HG03280 (cell line): ENCODE measurements at regions not wholly inside any gene's neighbourhood (a gene's known extent, or its start where the extent isn't known, plus 50 kb on each side); places are given as distances from the start of the nearest gene placed in this dataset.

ENCODE experiments used
- ATAC-seq: cut with Tn5 transposase; IDR thresholded peaks from one replicate; pipeline ENCODE4 v1.9.1; 2021; ENCODE audit warnings: mild to moderate bottlenecking, moderate library complexity; ENCODE audit not compliant: unreplicated experiment

DNA sequence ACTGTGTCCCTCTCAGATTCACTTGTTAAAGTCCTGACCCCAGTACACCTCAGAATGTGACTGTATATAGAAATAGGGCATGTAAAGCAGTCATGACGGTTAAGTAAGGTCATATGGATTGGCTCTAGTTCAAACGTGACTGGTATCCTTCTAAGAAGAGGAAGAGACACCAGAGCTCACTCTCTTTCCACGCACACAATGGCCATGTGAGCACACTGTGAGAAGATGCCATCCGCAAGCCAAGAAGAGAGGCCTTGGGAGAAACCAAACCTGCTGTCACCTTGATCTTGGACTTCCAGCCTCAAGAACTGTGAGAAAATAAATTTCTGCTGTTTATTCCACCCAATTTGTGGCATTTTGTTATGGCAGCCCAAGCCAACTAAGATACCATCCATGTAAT, 56.8 kb upstream of the IRF2BP2 start:
- no peak for ATAC-seq

DNA sequence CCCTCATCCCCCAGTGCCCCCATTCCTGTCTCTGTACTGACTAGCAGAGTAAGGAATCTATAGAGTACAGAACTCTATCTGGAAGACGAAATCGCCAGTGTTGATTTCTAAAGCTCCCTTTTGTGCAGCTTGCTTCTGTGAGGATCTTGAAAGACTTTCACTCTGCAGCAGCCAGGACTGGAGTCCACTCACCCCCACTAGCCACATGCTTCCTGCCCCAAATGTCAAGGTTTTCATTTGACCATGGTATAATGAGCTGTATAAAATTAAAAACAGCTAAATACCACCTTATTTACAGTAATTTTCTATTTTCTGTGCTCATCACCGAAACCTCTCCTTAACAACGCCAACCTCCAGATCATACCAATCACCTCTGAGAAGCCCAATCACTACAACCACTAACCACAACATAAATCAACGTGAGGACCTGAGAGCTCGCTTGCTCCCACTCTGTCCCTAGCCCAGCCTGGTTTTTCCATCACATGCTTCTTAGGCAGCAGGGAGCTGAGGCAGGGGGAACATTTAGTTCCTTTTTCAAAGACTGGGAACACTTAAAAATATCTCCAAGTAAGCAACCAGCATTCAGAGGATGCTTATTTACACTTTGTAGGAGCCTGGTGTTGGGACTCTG, 56.1 kb upstream of the IRF2BP2 start:
- ATAC-seq, result no peak

DNA sequence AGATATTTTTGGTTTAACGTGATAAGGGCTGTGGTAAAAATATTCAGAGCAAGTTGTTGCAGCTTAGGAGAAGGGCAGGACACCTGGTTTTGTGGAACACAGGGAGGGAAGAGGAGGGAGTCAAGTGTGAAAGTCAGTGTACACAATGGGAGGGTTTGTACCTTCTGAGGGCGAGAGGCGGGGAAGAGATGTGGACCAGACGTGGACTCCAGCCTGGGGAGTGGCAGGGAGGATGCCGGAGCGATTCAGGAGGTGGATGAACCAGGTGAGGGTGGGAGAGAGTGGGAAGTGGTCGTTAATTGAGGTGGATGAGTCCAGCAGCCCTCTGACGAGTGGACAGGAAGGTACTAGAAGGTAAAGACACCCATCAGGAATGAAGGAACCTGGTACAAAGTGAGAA, 52.2 kb upstream of the IRF2BP2 start:
- ATAC-seq, result no peak

DNA sequence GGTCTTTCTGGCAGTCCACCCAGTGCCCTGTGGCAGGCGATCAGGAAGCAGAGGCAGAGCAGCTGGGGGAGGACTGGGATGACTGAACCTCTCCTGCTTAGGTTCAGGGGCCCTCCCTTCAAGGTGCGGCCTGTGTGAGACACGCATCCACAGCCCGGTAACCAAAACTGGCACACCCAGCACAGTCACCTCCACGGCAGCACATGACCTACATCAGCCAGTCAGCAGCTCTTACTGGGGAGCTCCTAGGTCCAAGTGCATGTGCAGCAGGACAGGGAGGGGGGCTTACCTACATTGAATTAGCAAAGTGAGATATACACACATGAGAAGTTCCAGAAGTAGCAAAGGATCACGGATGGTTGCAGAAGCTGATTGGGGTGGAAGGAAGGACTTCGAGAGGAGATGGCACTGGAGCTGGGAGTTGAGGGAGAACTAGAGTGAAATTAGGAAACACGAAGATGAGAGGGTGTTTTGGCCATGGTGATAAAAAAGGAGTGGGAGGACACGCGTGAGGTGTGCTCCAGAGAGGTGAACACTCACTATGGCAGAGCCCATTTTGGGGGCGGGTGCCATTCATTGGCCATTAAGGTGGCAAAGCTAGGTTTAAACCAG, 51.4 kb upstream of the IRF2BP2 start:
- ATAC-seq, result no peak

DNA sequence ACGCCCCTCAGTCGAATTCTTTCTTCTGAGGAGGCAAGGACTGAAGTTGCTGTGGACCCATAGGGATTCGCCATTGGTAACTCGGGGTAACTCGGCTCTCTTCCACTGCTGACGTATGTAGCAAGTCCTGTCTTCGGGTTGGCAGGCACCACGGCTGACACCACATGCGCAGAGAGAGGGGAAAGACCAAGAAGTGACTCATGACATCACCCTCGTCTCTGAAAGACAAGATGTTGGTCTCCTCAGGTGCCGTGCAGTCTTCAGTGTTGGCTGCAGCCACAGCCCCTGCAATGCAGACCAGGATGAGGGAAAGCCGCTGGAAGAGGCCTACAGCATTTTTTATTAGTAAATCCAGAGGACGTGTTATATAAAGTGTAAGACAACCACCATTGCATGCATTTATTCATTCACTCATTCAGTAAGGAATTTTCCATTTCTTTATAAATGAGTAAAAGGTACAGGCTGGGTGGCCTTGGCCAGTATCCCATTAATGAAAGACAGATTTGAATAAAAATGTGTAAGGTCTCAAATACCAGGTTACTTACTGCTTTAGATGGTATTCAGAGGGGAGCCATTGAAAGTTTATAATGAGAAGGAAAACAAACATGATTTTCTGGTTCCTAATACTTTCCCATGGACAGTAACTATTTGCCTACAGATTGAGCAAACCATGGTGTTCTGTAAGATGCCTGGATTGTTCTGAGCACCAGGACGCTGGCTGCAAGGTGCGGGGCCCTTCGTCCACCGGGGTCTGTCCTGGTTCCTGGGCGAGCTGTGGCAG, 50.7 kb upstream of the IRF2BP2 start:
- no peak for ATAC-seq
